H9 (cell line): ENCODE measurements at regions not wholly inside any gene's neighbourhood (a gene's known extent, or its start where the extent isn't known, plus 50 kb on each side); places are given as distances from the start of the nearest gene placed in this dataset.

Source experiments
- DNase-seq: peaks from one replicate; pipeline ENCODE4 v3.0.0-alpha.2; 2017
- H2AFZ ChIP-seq: one replicate; pipeline ENCODE4 v1.6.1; 2013; ENCODE audit warnings: mild to moderate bottlenecking, low read length, control low read depth, moderate library complexity
- H2AK5ac ChIP-seq: 2 replicates; pipeline ENCODE4 v1.6.1; 2013; ENCODE audit warnings: low read length, control low read depth, mixed read lengths; ENCODE audit not compliant: insufficient read length
- H2BK120ac ChIP-seq: one replicate; pipeline ENCODE4 v1.6.1; 2013; ENCODE audit warnings: low read depth, mild to moderate bottlenecking, low read length, control low read depth, inconsistent platforms; ENCODE audit not compliant: poor library complexity, severe bottlenecking
- H2BK12ac ChIP-seq: 2 replicates; pipeline ENCODE4 v1.6.1; 2013; ENCODE audit warnings: low read length, control low read depth, mixed read lengths, low read depth; ENCODE audit not compliant: insufficient read length
- H2BK15ac ChIP-seq: 2 replicates; pipeline ENCODE4 v1.6.1; 2013; ENCODE audit warnings: low read depth, low read length, control low read depth
- H2BK20ac ChIP-seq: one replicate; pipeline ENCODE4 v1.6.1; 2013; ENCODE audit warnings: low read depth, mild to moderate bottlenecking, low read length, control low read depth, inconsistent platforms; ENCODE audit not compliant: poor library complexity, severe bottlenecking
- H2BK5ac ChIP-seq: 2 replicates; pipeline ENCODE4 v1.6.1; 2013; ENCODE audit warnings: low read length, control low read depth, mixed read lengths; ENCODE audit not compliant: insufficient read length
- H3K14ac ChIP-seq: 2 replicates; pipeline ENCODE4 v1.6.1; 2013; ENCODE audit warnings: low read length, control low read depth; ENCODE audit not compliant: insufficient read depth
- H3K18ac ChIP-seq: 2 replicates; pipeline ENCODE4 v1.6.1; 2013; ENCODE audit warnings: low read depth, mild to moderate bottlenecking, mixed read lengths, low read length, control low read depth; ENCODE audit not compliant: insufficient read length
- H3K23ac ChIP-seq: 2 replicates; pipeline ENCODE4 v1.6.1; 2013; ENCODE audit warnings: low read length, control low read depth, mixed read lengths, low read depth; ENCODE audit not compliant: insufficient read length
- H3K23me2 ChIP-seq: 2 replicates; pipeline ENCODE4 v1.6.1; 2013; ENCODE audit warnings: low read depth, mild to moderate bottlenecking, mixed read lengths, low read length, control low read depth; ENCODE audit not compliant: insufficient read length, poor library complexity, severe bottlenecking
- H3K27ac ChIP-seq: 2 replicates; pipeline ENCODE4 v1.5.1; 2013; ENCODE audit warnings: low read length, control low read depth, mixed read lengths, low read depth; ENCODE audit not compliant: insufficient read length
- H3K27me3 ChIP-seq: 2 replicates; pipeline ENCODE4 v1.6.1; 2013; ENCODE audit warnings: low read length, control low read depth, inconsistent platforms; ENCODE audit not compliant: insufficient read depth
- H3K4ac ChIP-seq: 2 replicates; pipeline ENCODE4 v1.6.1; 2013; ENCODE audit warnings: low read depth, mild to moderate bottlenecking, control low read depth, inconsistent platforms, low read length, moderate library complexity
- H3K4me1 ChIP-seq: 2 replicates; pipeline ENCODE4 v1.6.1; 2013; ENCODE audit warnings: low read length, control low read depth, inconsistent platforms; ENCODE audit not compliant: insufficient read depth
- H3K4me2 ChIP-seq: 2 replicates; pipeline ENCODE4 v1.6.1; 2013; ENCODE audit warnings: low read length, control low read depth, mixed read lengths; ENCODE audit not compliant: insufficient read length, insufficient read depth
- H3K56ac ChIP-seq: 2 replicates; pipeline ENCODE4 v1.6.1; 2013; ENCODE audit warnings: low read depth, mild to moderate bottlenecking, mixed read lengths, low read length, control low read depth; ENCODE audit not compliant: insufficient read length
- H3K79me1 ChIP-seq: 2 replicates; pipeline ENCODE4 v1.6.1; 2013; ENCODE audit warnings: low read depth, mild to moderate bottlenecking, moderate library complexity, low read length, control low read depth, inconsistent platforms; ENCODE audit not compliant: insufficient read depth, poor library complexity, severe bottlenecking
- H3K79me2 ChIP-seq: 2 replicates; pipeline ENCODE4 v1.6.1; 2013; ENCODE audit warnings: low read length, control low read depth, inconsistent platforms; ENCODE audit not compliant: insufficient read depth
- H3K9ac ChIP-seq: 2 replicates; pipeline ENCODE4 v1.6.1; 2013; ENCODE audit warnings: low read length, control low read depth, mixed read lengths; ENCODE audit not compliant: insufficient read length; ENCODE audit errors: extremely low read depth
- H3K9me3 ChIP-seq: one replicate; pipeline ENCODE4 v1.6.1; 2013; ENCODE audit warnings: low read depth, low read length, inconsistent platforms; ENCODE audit not compliant: control insufficient read depth
- H3T11ph ChIP-seq: one replicate; pipeline ENCODE4 v1.6.1; 2013; ENCODE audit warnings: mild to moderate bottlenecking, low read length, control low read depth, inconsistent platforms
- H4K20me1 ChIP-seq: one replicate; pipeline ENCODE4 v1.6.1; 2013; ENCODE audit not compliant: control insufficient read depth, insufficient read length, insufficient read depth
- H4K5ac ChIP-seq: 2 replicates; pipeline ENCODE4 v1.6.1; 2013; ENCODE audit warnings: low read depth, mild to moderate bottlenecking, mixed read lengths, low read length, control low read depth; ENCODE audit not compliant: insufficient read length
- H4K8ac ChIP-seq: replicated peaks from 2 replicates; pipeline ENCODE4 v1.6.1; 2013; ENCODE audit warnings: low read length, control low read depth, mixed read lengths, low read depth; ENCODE audit not compliant: insufficient read length
- H4K91ac ChIP-seq: 2 replicates; pipeline ENCODE4 v1.6.1; 2013; ENCODE audit warnings: low read depth, mild to moderate bottlenecking, moderate library complexity, mixed read lengths, low read length, control low read depth; ENCODE audit not compliant: insufficient read length
- H3K27ac Mint-ChIP-seq, 3 experiments: 2 replicates in 2 of 3; 3 replicates in 1 of 3; pipeline ENCODE4 v1.8.0; 2020 to 2021; ENCODE audit warnings: mixed read lengths in 3 of 3, mild to moderate bottlenecking in 1 of 3, moderate library complexity in 1 of 3
- H3K27me3 Mint-ChIP-seq: 2 replicates; pipeline ENCODE4 v1.8.0; 2021; ENCODE audit warnings: low read depth, mild to moderate bottlenecking, moderate library complexity, mixed read lengths
- H3K36me3 Mint-ChIP-seq, 3 experiments: 2 replicates in 2 of 3; 3 replicates in 1 of 3; pipeline ENCODE4 v1.8.0; 2020 to 2021; ENCODE audit warnings: low read depth in 3 of 3, mixed read lengths in 3 of 3; ENCODE audit not compliant: insufficient read depth in 1 of 3
- H3K4me1 Mint-ChIP-seq, 2 experiments: 2 replicates each; pipeline ENCODE4 v1.8.0; 2020; ENCODE audit warnings: mixed read lengths in 2 of 2
- H3K4me3 Mint-ChIP-seq, 2 experiments: 2 replicates in 1 of 2; 3 replicates in 1 of 2; pipeline ENCODE4 v1.8.0; 2020 to 2021; ENCODE audit warnings: mild to moderate bottlenecking in 2 of 2, mixed read lengths in 2 of 2, moderate library complexity in 1 of 2
- H3K9me3 Mint-ChIP-seq, 2 experiments: 2 replicates in 1 of 2; 3 replicates in 1 of 2; pipeline ENCODE4 v1.8.0; 2020; ENCODE audit warnings: mild to moderate bottlenecking in 2 of 2, mixed read lengths in 2 of 2, moderate library complexity in 1 of 2
- WGBS: extraction: QIAGEN DNeasy Blood & Tissue Kit; methylation state at CpG from one replicate; pipeline ENCODE4 v1.1.7; 2013; ENCODE audit warnings: missing lambda C conversion rate, low lambda C conversion rate, mixed read lengths; ENCODE audit not compliant: insufficient read length; ENCODE audit errors: extremely low coverage; 5-methylcytosine and 5-hydroxymethylcytosine counted together
- TF ChIP-seq, protein P1 (sequence below): fragments of 200-600 bp; sonication (generic); conservative IDR thresholded peaks from 3 replicates; pipeline ENCODE4 v1.8.0; 2021; ENCODE audit warnings: antibody characterized with exemption, mild to moderate bottlenecking

DNA sequence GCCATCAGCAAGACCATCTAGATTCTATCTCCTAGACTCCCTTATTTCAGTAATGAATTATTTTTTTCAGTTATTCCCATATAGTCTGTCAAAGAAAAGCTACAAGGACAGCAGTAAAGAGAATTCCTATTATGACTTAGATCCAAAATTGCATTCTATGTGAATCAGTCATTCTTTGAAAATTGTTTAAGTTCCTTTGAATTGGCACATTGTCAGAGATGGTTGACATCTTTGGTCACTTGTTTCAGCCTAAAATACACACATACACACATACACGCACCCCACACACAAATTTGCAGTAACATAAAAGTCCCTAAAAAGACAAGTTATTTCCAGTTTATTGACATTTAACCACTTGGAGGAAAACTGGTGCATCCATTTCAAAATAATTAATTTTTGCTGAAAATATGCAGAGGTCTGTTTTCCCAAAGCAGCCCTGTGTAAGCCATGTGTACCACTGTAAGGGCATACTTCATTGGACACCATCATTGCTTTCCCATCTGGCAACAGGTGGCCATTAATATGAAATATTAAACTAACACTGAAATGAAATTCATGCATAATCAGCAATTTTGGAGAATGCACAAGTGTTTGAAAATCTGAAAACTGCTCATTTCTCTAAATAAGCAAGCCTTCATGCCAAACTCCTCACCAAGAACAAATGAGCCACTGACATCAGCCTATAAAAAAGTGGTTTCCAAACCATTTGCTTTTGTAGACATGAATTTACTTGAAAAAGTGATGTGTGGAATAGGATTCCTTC is 121.7 kb upstream of the COL1A2 start:
- H4K20me1 ChIP-seq = no peaks in the 10 kb centered on the region
- no peaks in the 10 kb centered on the region for H3K4me1 ChIP-seq
- H4K5ac ChIP-seq = no peak overlapping the region
- H3K36me3 Mint-ChIP-seq = no peaks in the 10 kb centered on the region
- TF ChIP-seq, protein P1, sequence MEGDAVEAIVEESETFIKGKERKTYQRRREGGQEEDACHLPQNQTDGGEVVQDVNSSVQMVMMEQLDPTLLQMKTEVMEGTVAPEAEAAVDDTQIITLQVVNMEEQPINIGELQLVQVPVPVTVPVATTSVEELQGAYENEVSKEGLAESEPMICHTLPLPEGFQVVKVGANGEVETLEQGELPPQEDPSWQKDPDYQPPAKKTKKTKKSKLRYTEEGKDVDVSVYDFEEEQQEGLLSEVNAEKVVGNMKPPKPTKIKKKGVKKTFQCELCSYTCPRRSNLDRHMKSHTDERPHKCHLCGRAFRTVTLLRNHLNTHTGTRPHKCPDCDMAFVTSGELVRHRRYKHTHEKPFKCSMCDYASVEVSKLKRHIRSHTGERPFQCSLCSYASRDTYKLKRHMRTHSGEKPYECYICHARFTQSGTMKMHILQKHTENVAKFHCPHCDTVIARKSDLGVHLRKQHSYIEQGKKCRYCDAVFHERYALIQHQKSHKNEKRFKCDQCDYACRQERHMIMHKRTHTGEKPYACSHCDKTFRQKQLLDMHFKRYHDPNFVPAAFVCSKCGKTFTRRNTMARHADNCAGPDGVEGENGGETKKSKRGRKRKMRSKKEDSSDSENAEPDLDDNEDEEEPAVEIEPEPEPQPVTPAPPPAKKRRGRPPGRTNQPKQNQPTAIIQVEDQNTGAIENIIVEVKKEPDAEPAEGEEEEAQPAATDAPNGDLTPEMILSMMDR = no peak
- DNase-seq = no peak
- no peaks in the 10 kb centered on the region for H3K23me2 ChIP-seq
- H3K18ac ChIP-seq = no peak overlapping the region
- H2BK120ac ChIP-seq = no peak overlapping the region
- H4K91ac ChIP-seq = no peak overlapping the region
- no peaks in the 10 kb centered on the region for H3K27me3 ChIP-seq
- H3K4me1 Mint-ChIP-seq = peaks cover 5 to 6% of the 10 kb centered on the region in 2 experiments; a peak in 2 of 4 replicates
- no peak overlapping the region for H2BK12ac ChIP-seq
- H2AFZ ChIP-seq = no peak overlapping the region
- H3K79me2 ChIP-seq = no peaks in the 10 kb centered on the region
- no peak overlapping the region for H3K4ac ChIP-seq
- H3K27ac ChIP-seq = no peak overlapping the region
- H3K27ac Mint-ChIP-seq = no peak overlapping the region
- H3K9me3 Mint-ChIP-seq = no peaks in the 10 kb centered on the region; a peak in 2 of 5 replicates
- WGBS = no CpG with 5 or more reads among the region's 1 CpG
- no peak overlapping the region for H3K23ac ChIP-seq
- H3K79me1 ChIP-seq = no peaks in the 10 kb centered on the region
- no peak overlapping the region for H2BK20ac ChIP-seq
- no peak overlapping the region for H3K9ac ChIP-seq
- no peak overlapping the region for H3K4me3 Mint-ChIP-seq
- H3K9me3 ChIP-seq = no peaks in the 10 kb centered on the region
- H3K4me2 ChIP-seq = no peak overlapping the region
- H2BK15ac ChIP-seq = no peak overlapping the region
- no peak overlapping the region for H3K14ac ChIP-seq
- no peak overlapping the region for H4K8ac ChIP-seq
- H3K56ac ChIP-seq = no peak overlapping the region
- no peak overlapping the region for H3T11ph ChIP-seq
- no peak overlapping the region for H2BK5ac ChIP-seq
- H3K27me3 Mint-ChIP-seq = peaks cover 4% of the 10 kb centered on the region
- no peak overlapping the region for H2AK5ac ChIP-seq
